Hepatic stellate cell (primary cell): ENCODE measurements at regions not wholly inside any gene's neighbourhood (a gene's known extent, or its start where the extent isn't known, plus 50 kb on each side); places are given as distances from the start of the nearest gene placed in this dataset.

Source experiments
- DNase-seq: peaks from one replicate; pipeline ENCODE4 v3.0.0; 2011; ENCODE audit warnings: low spot score

GRCh38 chr13:105052711-105053110, 1482.8 kb downstream of the EFNB2 start:
- no peak for DNase-seq

- DNase-seq = no peak
Measured at GRCh38 chr13:105050686-105051085, 1484.8 kb downstream of the EFNB2 start.

GRCh38 chr13:105048677-105049076, 1486.8 kb downstream of the EFNB2 start:
- no peak for DNase-seq

- DNase-seq = no peak
Measured at GRCh38 chr13:105047676-105048295, 1487.7 kb downstream of the EFNB2 start.

GRCh38 chr13:105037110-105037509, 1498.4 kb downstream of the EFNB2 start:
- DNase-seq = no peak

GRCh38 chr13:105035092-105035491, 1500.4 kb downstream of the EFNB2 start:
- no peak for DNase-seq

- no peak for DNase-seq
Measured at GRCh38 chr13:105033999-105034398, 1501.5 kb downstream of the EFNB2 start.

DNA sequence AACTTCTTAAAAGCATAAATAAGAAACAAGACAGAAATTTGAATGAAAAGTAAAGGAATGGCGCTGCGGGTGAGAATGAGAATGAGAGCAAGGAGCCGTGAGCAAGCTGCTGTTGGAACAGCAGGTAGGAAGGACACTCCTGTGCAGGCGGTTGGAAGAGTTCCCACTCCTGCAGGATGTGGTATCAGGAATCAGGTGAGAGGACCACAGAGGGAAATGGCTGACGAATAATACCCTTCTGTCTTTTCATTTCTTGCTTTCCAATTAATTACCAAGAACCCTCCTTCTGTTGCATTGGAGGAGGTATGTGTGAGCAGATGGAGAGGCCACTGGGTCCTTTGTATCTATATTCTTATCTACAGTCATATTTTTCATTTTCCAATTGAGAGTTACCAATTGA, 1504.2 kb downstream of the EFNB2 start:
- no peak for DNase-seq

DNA sequence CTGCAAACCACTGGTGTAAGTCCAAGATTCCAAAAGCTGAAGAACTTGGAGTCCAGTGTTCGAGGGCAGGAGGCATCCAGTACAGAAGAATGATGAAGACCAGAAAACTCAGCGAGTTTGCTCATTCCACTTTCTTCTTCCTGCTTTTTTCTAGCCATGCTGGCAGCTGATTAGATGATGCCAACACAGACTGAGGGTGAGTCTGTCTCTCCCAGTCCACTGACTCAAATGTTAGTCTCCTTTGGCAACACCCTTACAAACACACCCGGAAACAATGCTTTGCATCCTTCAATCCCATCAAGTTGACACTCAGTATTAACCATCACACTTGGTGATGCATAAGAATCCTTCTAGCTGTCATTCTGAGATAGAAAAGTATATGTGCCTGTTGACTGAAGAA, 1504.6 kb downstream of the EFNB2 start:
- no peak for DNase-seq

DNA sequence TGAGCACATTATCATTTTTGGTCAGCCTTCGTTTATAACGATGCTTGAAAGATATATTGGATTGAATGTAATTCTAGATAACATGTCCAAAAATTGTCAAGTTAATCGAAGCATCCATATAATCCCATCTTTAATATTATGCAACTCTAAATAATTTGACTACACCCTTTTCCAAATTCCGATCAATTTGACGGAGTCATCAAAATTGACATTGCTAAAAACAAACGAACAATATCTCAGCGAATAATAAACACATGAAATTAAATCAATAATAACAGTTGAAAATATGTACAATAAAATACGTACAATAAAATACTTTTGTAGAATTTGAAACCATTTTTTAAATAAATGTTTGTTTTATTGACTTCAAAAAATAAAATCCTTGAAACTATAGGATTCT, 1516.4 kb downstream of the EFNB2 start:
- DNase-seq = no peak

GRCh38 chr13:105016266-105016665, 1519.2 kb downstream of the EFNB2 start:
- DNase-seq = no peak

DNA sequence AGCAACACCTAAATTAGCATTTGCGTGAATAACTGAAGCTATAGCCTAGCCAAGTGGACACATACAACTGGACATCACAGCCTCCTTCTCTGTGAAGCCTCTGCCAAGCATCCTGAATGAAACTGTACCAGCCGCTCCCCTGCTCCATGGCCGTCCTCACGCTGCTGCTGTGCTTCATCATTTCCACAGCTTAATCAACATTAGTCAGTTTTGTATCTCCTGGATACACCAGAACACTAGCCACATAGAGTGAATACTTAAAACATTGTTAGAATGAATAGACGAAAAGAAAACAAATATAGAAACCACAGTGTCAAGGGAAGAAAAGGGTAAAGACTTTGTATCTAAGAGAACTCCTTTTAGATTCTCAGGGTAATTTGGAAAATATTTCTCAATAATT, 1526.9 kb downstream of the EFNB2 start:
- no peak for DNase-seq

DNA sequence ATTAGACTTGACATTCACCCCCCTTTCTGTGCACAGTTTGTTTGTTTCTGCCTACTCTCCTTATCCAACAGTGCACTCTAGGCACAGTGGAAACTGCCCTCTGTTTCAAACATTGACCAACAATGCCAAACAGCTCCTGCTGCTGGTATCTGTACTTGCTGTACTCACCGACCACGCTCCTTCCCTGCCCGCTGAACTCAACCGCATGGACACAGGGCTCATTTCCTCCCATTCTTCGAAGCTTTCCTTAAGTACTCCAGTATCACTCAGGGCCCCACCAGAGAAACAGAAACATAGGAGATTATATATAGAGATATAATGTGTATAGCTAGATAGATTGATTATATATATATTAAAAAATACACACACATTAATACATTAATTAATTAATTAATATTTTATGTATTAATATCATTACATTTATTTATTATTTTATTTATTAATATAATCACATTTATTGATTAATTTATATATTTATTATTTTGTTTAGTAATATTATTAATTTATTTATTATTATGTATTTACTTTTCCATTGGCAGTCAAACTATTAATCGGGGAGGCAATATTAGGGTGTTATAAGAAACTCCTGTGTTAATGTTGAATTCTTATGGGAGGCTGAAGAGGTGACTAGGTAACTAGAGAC, 1528.2 kb downstream of the EFNB2 start:
- no peak for DNase-seq

- no peak for DNase-seq
Measured at GRCh38 chr13:104996022-104996421, 1539.4 kb downstream of the EFNB2 start.

DNA sequence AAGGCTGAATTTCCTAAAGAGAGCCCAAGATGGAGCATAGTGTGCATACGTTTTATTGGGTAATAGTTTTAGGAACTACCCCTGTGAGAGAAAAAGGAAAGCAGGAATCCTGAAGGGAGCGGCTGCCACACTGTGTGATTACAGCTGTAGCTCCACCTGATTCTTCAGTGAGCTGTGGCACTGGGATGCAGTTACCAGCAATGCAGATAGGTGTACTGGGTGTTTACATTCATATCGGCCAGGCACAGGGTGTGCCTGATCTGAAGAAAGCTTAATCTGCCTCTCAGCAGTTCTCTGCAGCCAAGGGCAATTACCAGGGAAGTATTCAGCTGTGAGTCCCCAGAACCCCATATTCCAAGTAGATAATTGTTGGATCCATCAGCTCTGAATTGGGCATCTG, 1541.8 kb downstream of the EFNB2 start:
- DNase-seq = no peak

GRCh38 chr13:104987621-104988020, 1547.8 kb downstream of the EFNB2 start:
- no peak for DNase-seq

- DNase-seq = no peak
Measured at GRCh38 chr13:104984296-104984818, 1551.1 kb downstream of the EFNB2 start.

GRCh38 chr13:104983601-104984000, 1551.9 kb downstream of the EFNB2 start:
- DNase-seq = no peak

GRCh38 chr13:104980586-104980985, 1554.9 kb downstream of the EFNB2 start:
- no peak for DNase-seq

DNA sequence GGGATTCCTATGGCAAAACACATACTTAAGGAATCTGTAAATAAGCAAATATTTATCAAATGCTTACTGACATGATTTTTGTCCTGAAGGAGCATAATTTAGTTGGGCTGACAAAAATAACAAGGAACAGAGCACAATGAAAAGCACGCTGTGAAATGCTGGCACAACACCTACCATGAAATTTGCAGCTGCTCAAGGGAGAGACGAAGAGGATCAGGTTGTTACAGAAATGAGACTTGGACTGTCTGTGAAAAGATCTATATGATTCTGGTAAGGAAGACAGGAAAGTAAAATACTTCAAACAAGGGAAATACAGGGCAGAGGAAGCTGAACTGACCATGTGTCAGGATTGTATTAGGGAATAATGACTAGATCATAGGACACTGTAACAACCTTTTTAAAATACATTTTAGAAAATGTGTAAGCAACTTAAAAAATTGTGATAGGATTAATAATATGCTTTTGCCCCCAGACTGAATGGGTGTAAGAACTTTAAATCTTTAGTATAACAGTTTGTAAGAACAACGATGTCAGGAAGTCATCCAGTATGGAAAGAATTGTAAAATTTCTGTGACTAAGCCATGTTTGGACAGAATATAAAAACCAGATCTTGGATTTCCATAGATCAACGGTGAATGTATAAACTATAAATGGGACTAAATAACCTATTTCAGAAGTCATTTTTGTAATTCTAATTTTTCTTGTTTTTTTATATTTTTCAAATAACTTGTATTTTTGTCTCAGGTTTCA, 1556.0 kb downstream of the EFNB2 start:
- DNase-seq = no peak

GRCh38 chr13:104976986-104977385, 1558.5 kb downstream of the EFNB2 start:
- DNase-seq = no peak

- no peak for DNase-seq
Measured at GRCh38 chr13:104975272-104975671, 1560.2 kb downstream of the EFNB2 start.

DNA sequence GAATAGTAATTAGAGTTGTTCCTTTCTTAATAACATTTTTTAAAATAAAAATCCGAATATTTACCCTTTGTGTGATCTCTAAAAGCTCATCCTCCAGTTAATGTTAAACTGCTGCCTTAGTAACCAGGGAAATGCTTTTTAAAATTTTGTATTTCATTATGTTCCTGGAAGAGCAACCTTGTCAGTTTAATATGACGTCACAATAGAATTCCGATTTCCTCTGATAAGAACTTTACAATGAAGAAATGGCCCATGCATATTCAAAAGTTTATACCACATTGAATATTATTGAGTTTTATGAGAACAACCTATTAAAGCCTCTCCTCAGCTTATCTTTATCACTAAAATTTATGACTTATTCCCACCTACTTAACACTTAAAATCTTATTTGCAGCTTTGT, 1566.6 kb downstream of the EFNB2 start:
- DNase-seq = no peak
